Lung (tissue), 11 donors: ENCODE measurements at regions not wholly inside any gene's neighbourhood (a gene's known extent, or its start where the extent isn't known, plus 50 kb on each side); places are given as distances from the start of the nearest gene placed in this dataset.

Source experiments
- ATAC-seq: fragments of 200-7000 bp; cut with Tn5 transposase; one replicate; pipeline ENCODE4 v1.9.1; 2020; ENCODE audit warnings: moderate number of reproducible peaks; ENCODE audit not compliant: insufficient read depth, low FRiP score
- DNase-seq, 3 donors: peaks; one replicate each; pipeline ENCODE4 v3.0.0-alpha.2; 2013 to 2017
- H3K27ac ChIP-seq, 2 donors: one replicate each; pipeline ENCODE4 v1.5.1; 2013; ENCODE audit warnings: mild to moderate bottlenecking in 2 of 2, moderate library complexity in 2 of 2, control low read depth in 1 of 2, inconsistent platforms in 1 of 2, low read depth in 1 of 2, low read length in 1 of 2
- H3K27me3 ChIP-seq, 3 donors: one replicate each; pipeline ENCODE4 v1.5.1; 2013; ENCODE audit warnings: low read length in 2 of 3; ENCODE audit not compliant: control insufficient read depth in 3 of 3, insufficient read depth in 3 of 3
- H3K36me3 ChIP-seq, 4 donors: one replicate each; pipeline ENCODE4 v1.5.1; 2013; ENCODE audit warnings: low read length in 4 of 4, mild to moderate bottlenecking in 1 of 4, moderate library complexity in 1 of 4; ENCODE audit not compliant: control insufficient read depth in 4 of 4, insufficient read depth in 4 of 4
- H3K4me1 ChIP-seq, 5 donors: one replicate each; pipeline ENCODE4 v1.5.1; 2013; ENCODE audit warnings: low read length in 5 of 5, mild to moderate bottlenecking in 2 of 5, moderate library complexity in 1 of 5; ENCODE audit not compliant: control insufficient read depth in 5 of 5, insufficient read depth in 5 of 5
- H3K4me3 ChIP-seq: one replicate; pipeline ENCODE4 v1.5.1; 2013; ENCODE audit warnings: mild to moderate bottlenecking, control low read depth, moderate library complexity
- H3K9ac ChIP-seq, 2 donors: one replicate each; pipeline ENCODE4 v1.5.1; 2013; ENCODE audit warnings: low read length in 2 of 2, control low read depth in 1 of 2; ENCODE audit not compliant: insufficient read depth in 1 of 2
- H3K9me3 ChIP-seq, 4 donors: one replicate each; pipeline ENCODE4 v1.5.1; 2013; ENCODE audit warnings: low read length in 3 of 4, mild to moderate bottlenecking in 1 of 4, moderate library complexity in 1 of 4; ENCODE audit not compliant: control insufficient read depth in 4 of 4, insufficient read depth in 3 of 4
- WGBS, 2 donors: extraction: QIAGEN DNeasy Blood & Tissue Kit; methylation state at CpG; one replicate each; pipeline ENCODE4 v1.1.7; 2013; 5-methylcytosine and 5-hydroxymethylcytosine counted together
- TF ChIP-seq, protein P1 (sequence below): IDR thresholded peaks from 2 replicates; pipeline ENCODE4 v1.5.1; 2012; ENCODE audit warnings: mild to moderate bottlenecking; ENCODE audit errors: control extremely low read depth, extremely low read depth
- donor health status: control.
- donor health status: control.
- donor health status: Bipolar disorder and iron deficiency.
- donor health status: healthy.
- donor health status: DM: yes; HTN: yes; CAD: no.

DNA sequence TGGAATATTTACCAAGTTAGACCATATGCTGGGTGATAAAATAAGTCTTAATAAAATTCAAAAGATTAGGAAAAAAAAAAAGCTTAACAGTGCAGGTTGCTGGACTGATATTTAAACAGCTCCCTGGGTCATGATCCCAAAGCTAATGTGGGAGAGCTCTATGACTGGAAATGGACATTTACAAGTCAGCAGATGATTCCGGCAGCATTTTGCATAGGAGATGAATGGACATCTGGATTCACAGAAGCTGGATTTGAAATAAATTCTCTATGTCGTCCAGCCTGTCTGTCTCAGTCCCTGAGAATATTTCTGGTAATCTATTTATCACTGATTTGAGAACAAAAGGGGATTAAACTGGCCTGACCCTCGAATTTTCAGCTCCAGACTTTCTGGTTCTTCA, 52.3 kb upstream of the KLHL25 start:
- H3K27me3 ChIP-seq, result peaks cover 0 to 2% (median 0%) of the 10 kb centered on the region in 3 donors
- ATAC-seq, result no peak
- no peaks in the 10 kb centered on the region for H3K4me1 ChIP-seq
- TF ChIP-seq, protein P1, sequence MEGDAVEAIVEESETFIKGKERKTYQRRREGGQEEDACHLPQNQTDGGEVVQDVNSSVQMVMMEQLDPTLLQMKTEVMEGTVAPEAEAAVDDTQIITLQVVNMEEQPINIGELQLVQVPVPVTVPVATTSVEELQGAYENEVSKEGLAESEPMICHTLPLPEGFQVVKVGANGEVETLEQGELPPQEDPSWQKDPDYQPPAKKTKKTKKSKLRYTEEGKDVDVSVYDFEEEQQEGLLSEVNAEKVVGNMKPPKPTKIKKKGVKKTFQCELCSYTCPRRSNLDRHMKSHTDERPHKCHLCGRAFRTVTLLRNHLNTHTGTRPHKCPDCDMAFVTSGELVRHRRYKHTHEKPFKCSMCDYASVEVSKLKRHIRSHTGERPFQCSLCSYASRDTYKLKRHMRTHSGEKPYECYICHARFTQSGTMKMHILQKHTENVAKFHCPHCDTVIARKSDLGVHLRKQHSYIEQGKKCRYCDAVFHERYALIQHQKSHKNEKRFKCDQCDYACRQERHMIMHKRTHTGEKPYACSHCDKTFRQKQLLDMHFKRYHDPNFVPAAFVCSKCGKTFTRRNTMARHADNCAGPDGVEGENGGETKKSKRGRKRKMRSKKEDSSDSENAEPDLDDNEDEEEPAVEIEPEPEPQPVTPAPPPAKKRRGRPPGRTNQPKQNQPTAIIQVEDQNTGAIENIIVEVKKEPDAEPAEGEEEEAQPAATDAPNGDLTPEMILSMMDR, result no peak
- H3K9me3 ChIP-seq, result peaks cover 0 to 2% (median 0%) of the 10 kb centered on the region in 4 donors
- H3K4me3 ChIP-seq, result no peak overlapping the region
- WGBS, 2 donors, result 53 to 60% methylated on average over 3 of the region's 3 CpGs
- no peak overlapping the region for H3K27ac ChIP-seq
- H3K36me3 ChIP-seq, result no peaks in the 10 kb centered on the region
- no peak overlapping the region for H3K9ac ChIP-seq
- no peak for DNase-seq

DNA sequence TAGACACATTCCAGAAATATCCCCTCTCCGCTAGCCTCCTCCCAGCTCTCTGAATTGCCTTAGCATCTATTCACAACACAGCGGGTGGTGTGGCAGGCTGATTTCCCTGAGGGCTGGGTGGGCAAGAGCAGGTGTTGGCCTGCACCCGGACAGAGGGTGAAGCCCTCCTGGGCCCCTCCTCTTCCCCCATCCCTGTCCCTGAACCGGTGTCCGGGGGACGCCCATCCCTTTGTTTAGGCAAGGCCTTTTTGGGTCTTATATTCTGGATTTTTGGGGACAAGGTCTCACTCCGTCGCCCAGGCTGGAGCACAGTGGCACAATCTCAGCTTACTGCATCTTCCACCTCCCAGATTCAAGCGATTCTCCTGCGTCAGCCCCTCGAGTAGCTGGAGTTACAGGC, 55.2 kb upstream of the KLHL25 start:
- Histone ChIP-seq H3K27ac (no peak overlapping the region), H3K36me3 (no peaks in the 10 kb centered on the region), H3K4me3 (no peak overlapping the region), H3K27me3 (peaks cover 0 to 5% (median 0%) of the 10 kb centered on the region in 3 donors), H3K4me1 (no peaks in the 10 kb centered on the region), H3K9ac (no peak overlapping the region), H3K9me3 (peaks cover 0 to 2% (median 0%) of the 10 kb centered on the region in 4 donors)
- DNase-seq, result no peak
- WGBS, 2 donors, result 93 to 95% methylated on average over 11 of the region's 11 CpGs
- ATAC-seq, result no peak
- TF ChIP-seq, protein P1, result no peak

GRCh38 chr15:85852969-85853368, 58.2 kb upstream of the KLHL25 start:
- no peak overlapping the region for H3K4me3 ChIP-seq
- TF ChIP-seq, protein P1, result no peak
- whole genome bisulfite sequencing, 2 donors, result 82 to 87% methylated on average over 3 of the region's 3 CpGs
- H3K27ac ChIP-seq, result no peak overlapping the region
- peaks cover 3 to 8% (median 5%) of the 10 kb centered on the region in 3 donors for H3K27me3 ChIP-seq
- H3K9ac ChIP-seq, result no peak overlapping the region
- ATAC-seq (no peak), DNase-seq (no peak)
- no peaks in the 10 kb centered on the region for H3K36me3 ChIP-seq
- peaks cover 0 to 2% (median 0%) of the 10 kb centered on the region in 4 donors for H3K9me3 ChIP-seq
- H3K4me1 ChIP-seq, result no peaks in the 10 kb centered on the region

GRCh38 chr15:85854345-85855097, 59.8 kb upstream of the KLHL25 start:
- ATAC-seq (peak; percentile 69), DNase-seq (peak; percentile 52 to 80 (median 79))
- WGBS, 2 donors, result 47 to 52% methylated on average over 11 of the region's 11 CpGs
- Histone ChIP-seq H3K36me3 (no peaks in the 10 kb centered on the region), H3K4me3 (no peak overlapping the region), H3K27ac (no peak overlapping the region), H3K4me1 (peaks cover 0 to 4% (median 0%) of the 10 kb centered on the region in 5 donors), H3K27me3 (peaks cover 5 to 16% (median 8%) of the 10 kb centered on the region in 3 donors), H3K9ac (no peak overlapping the region), H3K9me3 (peaks cover 0 to 2% (median 0%) of the 10 kb centered on the region in 4 donors)
- TF ChIP-seq, protein P1, result peak; percentile 78
